ENCODE measurements at regions not wholly inside any gene's neighbourhood (a gene's known extent, or its start where the extent isn't known, plus 50 kb on each side); places are given as distances from the start of the nearest gene placed in this dataset.

DNA sequence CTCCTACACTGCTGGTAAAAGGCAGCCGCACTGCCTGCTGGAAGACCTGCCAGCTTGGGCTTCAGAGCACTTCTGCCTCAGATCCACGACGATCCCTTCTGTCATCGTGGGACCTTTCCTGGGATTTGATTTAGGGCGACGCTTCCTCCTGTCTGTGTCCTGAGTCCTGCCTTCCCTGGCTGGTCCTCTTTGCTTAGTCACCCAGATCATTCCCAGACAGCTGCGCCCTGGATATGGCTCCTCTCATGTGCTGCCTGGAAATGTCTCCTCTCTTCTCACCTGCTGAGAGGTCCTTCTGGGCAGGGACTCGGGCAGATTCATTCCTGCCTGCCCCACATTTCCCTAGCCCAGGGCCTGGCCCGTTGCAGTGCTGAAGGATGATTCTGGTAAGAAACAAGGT, 72.4 kb upstream of the POU3F1 start:
- TF ChIP-seq POLR2AphosphoS5 (IDR thresholded peaks at IDR 0.05; ENCODE audit: low read depth, low read length) (no peak), FOXP2 (optimal IDR thresholded peaks at IDR 0.05; ENCODE audit: borderline replicate concordance, extremely low read depth, extremely low read length, insufficient read depth) (no peak)
- TF ChIP-seq, protein P1, sequence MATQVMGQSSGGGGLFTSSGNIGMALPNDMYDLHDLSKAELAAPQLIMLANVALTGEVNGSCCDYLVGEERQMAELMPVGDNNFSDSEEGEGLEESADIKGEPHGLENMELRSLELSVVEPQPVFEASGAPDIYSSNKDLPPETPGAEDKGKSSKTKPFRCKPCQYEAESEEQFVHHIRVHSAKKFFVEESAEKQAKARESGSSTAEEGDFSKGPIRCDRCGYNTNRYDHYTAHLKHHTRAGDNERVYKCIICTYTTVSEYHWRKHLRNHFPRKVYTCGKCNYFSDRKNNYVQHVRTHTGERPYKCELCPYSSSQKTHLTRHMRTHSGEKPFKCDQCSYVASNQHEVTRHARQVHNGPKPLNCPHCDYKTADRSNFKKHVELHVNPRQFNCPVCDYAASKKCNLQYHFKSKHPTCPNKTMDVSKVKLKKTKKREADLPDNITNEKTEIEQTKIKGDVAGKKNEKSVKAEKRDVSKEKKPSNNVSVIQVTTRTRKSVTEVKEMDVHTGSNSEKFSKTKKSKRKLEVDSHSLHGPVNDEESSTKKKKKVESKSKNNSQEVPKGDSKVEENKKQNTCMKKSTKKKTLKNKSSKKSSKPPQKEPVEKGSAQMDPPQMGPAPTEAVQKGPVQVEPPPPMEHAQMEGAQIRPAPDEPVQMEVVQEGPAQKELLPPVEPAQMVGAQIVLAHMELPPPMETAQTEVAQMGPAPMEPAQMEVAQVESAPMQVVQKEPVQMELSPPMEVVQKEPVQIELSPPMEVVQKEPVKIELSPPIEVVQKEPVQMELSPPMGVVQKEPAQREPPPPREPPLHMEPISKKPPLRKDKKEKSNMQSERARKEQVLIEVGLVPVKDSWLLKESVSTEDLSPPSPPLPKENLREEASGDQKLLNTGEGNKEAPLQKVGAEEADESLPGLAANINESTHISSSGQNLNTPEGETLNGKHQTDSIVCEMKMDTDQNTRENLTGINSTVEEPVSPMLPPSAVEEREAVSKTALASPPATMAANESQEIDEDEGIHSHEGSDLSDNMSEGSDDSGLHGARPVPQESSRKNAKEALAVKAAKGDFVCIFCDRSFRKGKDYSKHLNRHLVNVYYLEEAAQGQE (IDR thresholded peaks at IDR 0.05; ENCODE audit: insufficient read depth in 1 of 2, low read depth in 2 of 2, low read length in 2 of 2): no peak

DNA sequence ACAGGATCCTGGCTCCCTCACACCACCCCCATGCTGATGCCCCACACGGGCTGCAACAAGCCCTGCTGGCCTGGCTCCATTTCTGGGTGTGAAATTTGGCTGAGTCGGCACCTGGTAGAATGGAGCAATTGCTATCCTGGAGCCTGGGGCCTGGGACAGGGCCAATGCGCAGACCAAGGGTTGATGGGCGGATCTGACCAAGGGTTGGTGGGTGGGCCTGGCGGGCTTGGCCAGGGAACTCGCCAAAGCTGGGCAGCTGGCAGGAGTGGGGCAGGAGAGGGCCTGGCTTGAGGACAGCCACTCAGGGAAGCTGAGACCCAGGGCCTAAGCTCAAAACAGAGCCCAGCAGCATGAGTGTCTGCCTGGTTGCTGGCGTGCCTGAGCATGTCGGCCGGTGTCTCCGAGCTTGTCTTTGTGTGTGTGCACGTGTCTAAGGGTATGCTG, 70.9 kb upstream of the POU3F1 start:
- TF ChIP-seq SIN3A (IDR thresholded peaks at IDR 0.05; ENCODE audit: borderline replicate concordance, insufficient read depth, low read length) (no peak), TAF1 (IDR thresholded peaks at IDR 0.05; ENCODE audit: borderline replicate concordance, insufficient read depth, low read length) (no peak), POLR2AphosphoS5 (IDR thresholded peaks at IDR 0.05; ENCODE audit: low read depth, low read length) (no peak), FOXP2 (optimal IDR thresholded peaks at IDR 0.05; ENCODE audit: borderline replicate concordance, extremely low read depth, extremely low read length, insufficient read depth) (no peak)
- TF ChIP-seq, protein P1 (IDR thresholded peaks at IDR 0.05; ENCODE audit: insufficient read depth in 1 of 2, low read depth in 2 of 2, low read length in 2 of 2): no peak

DNA sequence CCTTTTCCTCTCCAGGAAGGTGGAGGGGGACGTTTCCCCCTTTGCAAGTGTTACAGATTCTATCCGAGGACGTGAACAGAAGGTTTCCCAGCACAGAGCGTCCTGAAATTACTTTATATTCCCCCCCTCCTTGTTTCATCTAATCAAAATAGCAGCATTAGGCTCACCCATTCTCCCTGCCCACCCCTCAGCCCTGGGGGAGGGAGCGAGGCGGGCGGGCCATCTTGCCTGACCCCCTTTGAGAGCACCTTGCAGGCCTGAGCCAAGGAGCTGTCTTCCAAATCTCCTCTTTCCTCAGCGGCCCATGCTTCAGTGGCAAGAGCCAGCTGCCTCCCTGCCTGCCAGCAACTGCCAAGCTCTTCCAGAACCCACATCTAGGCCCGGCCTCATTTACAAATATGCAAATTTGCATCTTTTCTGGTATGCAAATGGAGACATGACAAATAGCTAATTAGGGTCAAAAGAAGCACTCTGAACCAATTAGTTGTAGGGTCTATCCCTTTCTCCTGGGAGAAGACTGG, 69.1 kb upstream of the POU3F1 start:
- TF ChIP-seq, protein P1 (IDR thresholded peaks at IDR 0.05; ENCODE audit: insufficient read depth in 1 of 2, low read depth in 2 of 2, low read length in 2 of 2): no peak
- no peak for TF ChIP-seq FOXP2 (optimal IDR thresholded peaks at IDR 0.05; ENCODE audit: borderline replicate concordance, extremely low read depth, extremely low read length, insufficient read depth)
- no peak for TF ChIP-seq SIN3A (IDR thresholded peaks at IDR 0.05; ENCODE audit: borderline replicate concordance, insufficient read depth, low read length)
- TF ChIP-seq TAF1 (IDR thresholded peaks at IDR 0.05; ENCODE audit: borderline replicate concordance, insufficient read depth, low read length): no peak
- no peak for TF ChIP-seq POLR2AphosphoS5 (IDR thresholded peaks at IDR 0.05; ENCODE audit: low read depth, low read length)

DNA sequence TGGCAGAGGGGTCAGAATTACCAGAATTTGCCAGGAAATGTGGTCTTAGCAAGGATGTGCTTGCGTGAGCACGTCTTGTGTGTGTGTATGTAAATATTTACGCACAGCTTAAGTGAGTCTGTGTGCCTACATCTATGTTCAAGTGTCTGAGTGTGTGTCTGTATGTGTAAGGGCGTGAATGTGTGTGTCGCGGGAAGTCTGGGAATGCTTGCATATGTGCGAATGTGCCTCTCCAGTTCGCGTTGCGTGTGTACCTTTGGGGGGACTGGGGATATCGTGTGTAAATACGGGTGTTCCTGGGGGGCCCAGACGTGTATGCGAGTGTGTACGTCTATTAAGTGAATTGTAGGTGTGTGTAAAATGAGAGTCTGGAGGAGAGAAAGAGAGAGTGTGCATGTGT, 68.6 kb upstream of the POU3F1 start:
- TF ChIP-seq POLR2AphosphoS5 (IDR thresholded peaks at IDR 0.05; ENCODE audit: low read depth, low read length): no peak
- no peak for TF ChIP-seq TAF1 (IDR thresholded peaks at IDR 0.05; ENCODE audit: borderline replicate concordance, insufficient read depth, low read length)
- TF ChIP-seq, protein P1 (IDR thresholded peaks at IDR 0.05; ENCODE audit: insufficient read depth in 1 of 2, low read depth in 2 of 2, low read length in 2 of 2): no peak
- no peak for TF ChIP-seq SIN3A (IDR thresholded peaks at IDR 0.05; ENCODE audit: borderline replicate concordance, insufficient read depth, low read length)
- TF ChIP-seq FOXP2 (optimal IDR thresholded peaks at IDR 0.05; ENCODE audit: borderline replicate concordance, extremely low read depth, extremely low read length, insufficient read depth): no peak

Data from PFSK-1 (cell line).